ENCODE measurements at regions not wholly inside any gene's neighbourhood (a gene's known extent, or its start where the extent isn't known, plus 50 kb on each side); places are given as distances from the start of the nearest gene placed in this dataset.

DNA sequence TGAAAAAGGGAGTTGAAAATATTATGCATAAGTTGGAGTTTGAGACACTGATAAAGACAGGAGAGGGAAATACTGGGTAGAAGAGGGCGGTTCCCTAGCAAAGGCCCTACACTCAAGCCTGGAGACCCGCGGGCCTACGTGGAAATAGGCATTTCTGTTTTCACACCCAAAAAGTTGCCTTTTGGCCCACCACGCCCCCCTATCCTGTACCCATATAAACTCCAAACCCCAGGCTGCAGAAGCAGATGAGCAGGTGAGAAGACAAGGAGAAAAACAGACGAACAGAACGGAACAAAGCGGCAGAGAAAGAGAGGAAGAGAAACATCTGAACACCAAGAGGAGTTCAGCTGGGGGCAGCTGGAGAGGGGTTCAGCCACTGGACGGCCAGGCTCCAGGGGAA, 177.9 kb downstream of the GALC start:
- TF ChIP-seq, protein P1, sequence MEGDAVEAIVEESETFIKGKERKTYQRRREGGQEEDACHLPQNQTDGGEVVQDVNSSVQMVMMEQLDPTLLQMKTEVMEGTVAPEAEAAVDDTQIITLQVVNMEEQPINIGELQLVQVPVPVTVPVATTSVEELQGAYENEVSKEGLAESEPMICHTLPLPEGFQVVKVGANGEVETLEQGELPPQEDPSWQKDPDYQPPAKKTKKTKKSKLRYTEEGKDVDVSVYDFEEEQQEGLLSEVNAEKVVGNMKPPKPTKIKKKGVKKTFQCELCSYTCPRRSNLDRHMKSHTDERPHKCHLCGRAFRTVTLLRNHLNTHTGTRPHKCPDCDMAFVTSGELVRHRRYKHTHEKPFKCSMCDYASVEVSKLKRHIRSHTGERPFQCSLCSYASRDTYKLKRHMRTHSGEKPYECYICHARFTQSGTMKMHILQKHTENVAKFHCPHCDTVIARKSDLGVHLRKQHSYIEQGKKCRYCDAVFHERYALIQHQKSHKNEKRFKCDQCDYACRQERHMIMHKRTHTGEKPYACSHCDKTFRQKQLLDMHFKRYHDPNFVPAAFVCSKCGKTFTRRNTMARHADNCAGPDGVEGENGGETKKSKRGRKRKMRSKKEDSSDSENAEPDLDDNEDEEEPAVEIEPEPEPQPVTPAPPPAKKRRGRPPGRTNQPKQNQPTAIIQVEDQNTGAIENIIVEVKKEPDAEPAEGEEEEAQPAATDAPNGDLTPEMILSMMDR (IDR thresholded peaks at IDR 0.05; ENCODE audit: extremely low read depth in 1 of 2, insufficient read depth in 1 of 2, low read depth in 1 of 2, low read length in 2 of 2), result no peak
- TF ChIP-seq POLR2A (IDR thresholded peaks at IDR 0.05; ENCODE audit: low read depth, low read length) (no peak), EZH2 (IDR thresholded peaks at IDR 0.05; ENCODE audit: borderline replicate concordance, low read depth, low read length, severe bottlenecking) (no peak)
